NCI-H1092 treated with DMSO at 0.1 percent for 48 hours (cell line): ENCODE measurements at regions not wholly inside any gene's neighbourhood (a gene's known extent, or its start where the extent isn't known, plus 50 kb on each side); places are given as distances from the start of the nearest gene placed in this dataset.

ENCODE experiments used
- DNase-seq: peaks from one replicate; lab custom pipeline; 2025; lab: John Stamatoyannopoulos, UW

GRCh38 chr15:100820528-100820927 lies 59.1 kb upstream of the ALDH1A3 start:
- DNase-seq = no peak

DNA sequence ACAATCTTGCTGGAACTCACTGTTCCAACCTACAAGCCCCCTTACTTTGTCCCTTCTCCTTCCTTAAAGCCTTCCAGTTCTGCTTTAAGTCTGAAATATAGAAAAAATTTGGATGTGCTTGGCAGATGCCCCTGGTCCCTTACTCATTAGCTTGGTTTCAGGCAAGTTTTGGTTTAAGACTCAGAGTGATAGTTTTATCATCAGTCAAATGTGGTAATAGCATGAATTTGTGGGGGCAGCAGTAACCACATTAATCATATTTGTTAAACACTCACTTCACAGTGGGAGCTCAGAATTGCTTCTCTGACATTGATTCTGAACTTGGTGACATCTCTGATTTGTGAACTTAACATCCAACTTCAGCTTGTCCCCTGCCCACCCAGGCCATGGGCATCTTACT lies 58.3 kb upstream of the ALDH1A3 start:
- no peak for DNase-seq

- DNase-seq = no peak
Observed at GRCh38 chr15:100824211-100824610, 55.4 kb upstream of the ALDH1A3 start.

DNA sequence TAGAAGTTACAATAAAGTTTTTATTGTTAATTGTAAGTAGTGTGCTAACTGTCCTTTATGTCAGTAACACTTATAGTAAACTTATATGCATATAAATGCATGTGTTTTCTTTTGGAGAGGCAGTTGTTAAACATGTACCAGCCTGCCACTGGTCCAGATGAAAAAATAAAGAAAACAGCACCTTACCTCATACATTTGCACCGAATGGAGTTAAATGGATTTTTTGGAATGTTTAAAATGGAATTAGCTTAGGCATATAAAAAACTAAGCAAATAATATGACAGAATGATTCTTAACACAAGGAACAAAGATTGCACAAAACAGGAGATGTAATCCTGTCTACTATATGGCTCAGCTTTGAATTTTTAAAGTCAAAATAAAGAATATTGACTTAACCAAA lies 50.2 kb upstream of the ALDH1A3 start:
- DNase-seq = no peak
